Activated CD4-positive, alpha-beta T cell treated with anti-CD3 and anti-CD28 coated beads for 1 hour (primary cell): ENCODE measurements at regions not wholly inside any gene's neighbourhood (a gene's known extent, or its start where the extent isn't known, plus 50 kb on each side); places are given as distances from the start of the nearest gene placed in this dataset.

Experiments used
- DNase-seq: peaks from one replicate; pipeline ENCODE4 v3.0.0-alpha.2; 2020

- DNase-seq, result no peak
Measured at GRCh38 chr18:37662546-37663339, 97.1 kb upstream of the CELF4 start.

GRCh38 chr18:37662099-37662498, 96.5 kb upstream of the CELF4 start:
- DNase-seq, result no peak

GRCh38 chr18:37661478-37661877, 95.9 kb upstream of the CELF4 start:
- no peak for DNase-seq

GRCh38 chr18:37661061-37661460, 95.5 kb upstream of the CELF4 start:
- no peak for DNase-seq

GRCh38 chr18:37660658-37661057, 95.1 kb upstream of the CELF4 start:
- DNase-seq, result no peak

GRCh38 chr18:37659906-37660305, 94.3 kb upstream of the CELF4 start:
- no peak for DNase-seq

GRCh38 chr18:37658894-37659293, 93.3 kb upstream of the CELF4 start:
- no peak for DNase-seq

GRCh38 chr18:37657493-37657892, 91.9 kb upstream of the CELF4 start:
- no peak for DNase-seq

- DNase-seq, result no peak
Measured at GRCh38 chr18:37654731-37655369, 89.3 kb upstream of the CELF4 start.

GRCh38 chr18:37654034-37654433, 88.4 kb upstream of the CELF4 start:
- no peak for DNase-seq

- no peak for DNase-seq
Measured at GRCh38 chr18:37653618-37654017, 88.0 kb upstream of the CELF4 start.

GRCh38 chr18:37649930-37650329, 84.3 kb upstream of the CELF4 start:
- no peak for DNase-seq

- DNase-seq, result no peak
Measured at GRCh38 chr18:37649416-37649815, 83.8 kb upstream of the CELF4 start.

- no peak for DNase-seq
Measured at GRCh38 chr18:37641573-37641972, 76.0 kb upstream of the CELF4 start.

GRCh38 chr18:37640504-37640903, 74.9 kb upstream of the CELF4 start:
- DNase-seq, result no peak

GRCh38 chr18:37639846-37640245, 74.2 kb upstream of the CELF4 start:
- no peak for DNase-seq

- DNase-seq, result no peak
Measured at GRCh38 chr18:37637478-37637850, 71.9 kb upstream of the CELF4 start.

- DNase-seq, result no peak
Measured at GRCh38 chr18:37636831-37637477, 71.4 kb upstream of the CELF4 start.

- no peak for DNase-seq
Measured at GRCh38 chr18:37634516-37634915, 68.9 kb upstream of the CELF4 start.

- no peak for DNase-seq
Measured at GRCh38 chr18:37631422-37631821, 65.8 kb upstream of the CELF4 start.

GRCh38 chr18:37630334-37630733, 64.7 kb upstream of the CELF4 start:
- DNase-seq, result no peak

- no peak for DNase-seq
Measured at GRCh38 chr18:37628470-37629220, 63.0 kb upstream of the CELF4 start.

GRCh38 chr18:37624318-37624717, 58.7 kb upstream of the CELF4 start:
- no peak for DNase-seq
